Breast epithelium (tissue), 4 donors: ENCODE measurements at regions not wholly inside any gene's neighbourhood (a gene's known extent, or its start where the extent isn't known, plus 50 kb on each side); places are given as distances from the start of the nearest gene placed in this dataset.
"Not testable (repeated sequence)": the region's sequence is repeated elsewhere in the genome, so short reads cannot be mapped to it uniquely, and the experiment has no call there.

ENCODE experiments used
- DNase-seq, 2 donors: peaks; one replicate each; pipeline ENCODE4 v3.0.0-alpha.2; 2019; ENCODE audit warnings: low spot score in 2 of 2
- H3K27ac ChIP-seq, 2 donors: fragments of 200-600 bp; sonication (generic) in 1 of 2; one replicate each; pipeline ENCODE4 v1.5.1; 2016 to 2019; ENCODE audit warnings: mild to moderate bottlenecking in 1 of 2
- H3K27me3 ChIP-seq, 2 donors: fragments of 200-600 bp; sonication (generic) in 1 of 2; one replicate each; pipeline versions ENCODE4 v1.5.1 to v1.6.0; 2017 to 2019; ENCODE audit warnings: control low read depth in 1 of 2, mild to moderate bottlenecking in 1 of 2
- H3K36me3 ChIP-seq: fragments of 200-600 bp; one replicate; pipeline ENCODE4 v1.5.1; 2019
- H3K4me1 ChIP-seq, 2 donors: fragments of 200-600 bp; sonication (generic); one replicate each; pipeline ENCODE4 v1.5.1; 2016 to 2019; ENCODE audit warnings: control low read depth in 1 of 2
- H3K4me3 ChIP-seq, 3 donors: fragments of 200-600 bp; sonication (generic); 1 replicate in 2 of 3; 2 replicates in 1 of 3; pipeline ENCODE4 v1.5.1; 2016 to 2019; ENCODE audit warnings: mild to moderate bottlenecking in 3 of 3, moderate library complexity in 2 of 3
- H3K9me3 ChIP-seq, 2 donors: fragments of 200-600 bp; sonication (generic) in 1 of 2; one replicate each; pipeline ENCODE4 v1.5.1; 2016 to 2019; ENCODE audit warnings: control low read depth in 1 of 2
- CTCF ChIP-seq, 3 donors: fragments of 450-650 bp; IDR thresholded peaks; one replicate each; pipeline ENCODE4 v1.5.1; 2016 to 2017; ENCODE audit warnings: antibody characterized with exemption in 3 of 3, mild to moderate bottlenecking in 3 of 3, moderate library complexity in 3 of 3
- POLR2A ChIP-seq: fragments of 450-650 bp; IDR thresholded peaks from one replicate; pipeline ENCODE4 v1.6.1; 2016; ENCODE audit warnings: antibody characterized with exemption, mild to moderate bottlenecking, moderate library complexity
- POLR2AphosphoS5 ChIP-seq, 3 donors: sonication (generic); formaldehyde crosslinking; IDR thresholded peaks; one replicate each; pipeline ENCODE4 v1.6.1; 2017; ENCODE audit warnings: antibody characterized with exemption in 3 of 3
- intact Hi-C: fragments of 100-400 bp; cut with DNase I; formaldehyde crosslinking; loops from one replicate; pipeline ENCODE4 v1.15.1; 2023; ENCODE audit warnings: low total_unique reads

- Histone ChIP-seq H3K4me3 (no peak overlapping the region), H3K27me3 (no peaks in the 10 kb centered on the region), H3K9me3 (no peaks in the 10 kb centered on the region), H3K36me3 (no peaks in the 10 kb centered on the region), H3K4me1 (no peaks in the 10 kb centered on the region), H3K27ac (no peak overlapping the region)
- TF ChIP-seq POLR2A = no peak
- no peak for TF ChIP-seq POLR2AphosphoS5 (IDR thresholded peaks at IDR 0.05)
- TF ChIP-seq CTCF (IDR thresholded peaks at IDR 0.05) = no peak
- intact Hi-C loops = no loop called here
- DNase-seq = peak in 1 of 2 donors; percentile 7
Measured at GRCh38 chr10:124322191-124322980, 96.3 kb downstream of the OAT start.

- Histone ChIP-seq H3K27ac (no peak overlapping the region), H3K4me1 (no peaks in the 10 kb centered on the region), H3K36me3 (no peaks in the 10 kb centered on the region), H3K27me3 (no peaks in the 10 kb centered on the region), H3K9me3 (no peaks in the 10 kb centered on the region), H3K4me3 (no peak overlapping the region)
- no peak for TF ChIP-seq POLR2A
- no peak for TF ChIP-seq CTCF (IDR thresholded peaks at IDR 0.05)
- TF ChIP-seq POLR2AphosphoS5 (IDR thresholded peaks at IDR 0.05) = no peak
- intact Hi-C loops = loop anchor here (1.0 kb wide), 1 partner anchor 46 kb away; no protein-coding TSS in a partner anchor
- no peak for DNase-seq
Measured at GRCh38 chr10:124321433-124322089, 97.2 kb downstream of the OAT start.

GRCh38 chr10:124320778-124321432 lies 97.8 kb downstream of the OAT start:
- no peak overlapping the region for H3K4me3 ChIP-seq
- TF ChIP-seq CTCF (IDR thresholded peaks at IDR 0.05) = no peak
- no peak for TF ChIP-seq POLR2AphosphoS5 (IDR thresholded peaks at IDR 0.05)
- TF ChIP-seq POLR2A = no peak
- H3K27ac ChIP-seq = no peak overlapping the region
- H3K4me1 ChIP-seq = no peaks in the 10 kb centered on the region
- H3K27me3 ChIP-seq = no peaks in the 10 kb centered on the region
- intact Hi-C loops = loop anchor here (1.0 kb wide), 1 partner anchor 46 kb away; no protein-coding TSS in a partner anchor
- no peaks in the 10 kb centered on the region for H3K36me3 ChIP-seq
- DNase-seq = no peak
- no peaks in the 10 kb centered on the region for H3K9me3 ChIP-seq

- no peaks in the 10 kb centered on the region for H3K4me1 ChIP-seq
- no peak for TF ChIP-seq CTCF (IDR thresholded peaks at IDR 0.05)
- no peak for TF ChIP-seq POLR2AphosphoS5 (IDR thresholded peaks at IDR 0.05)
- TF ChIP-seq POLR2A = no peak
- no peaks in the 10 kb centered on the region for H3K36me3 ChIP-seq
- DNase-seq = no peak
- no peak overlapping the region for H3K27ac ChIP-seq
- intact Hi-C loops = no loop called here
- no peaks in the 10 kb centered on the region for H3K27me3 ChIP-seq
- H3K9me3 ChIP-seq = no peaks in the 10 kb centered on the region
- H3K4me3 ChIP-seq = no peak overlapping the region
Measured at GRCh38 chr10:124319926-124320391, 98.8 kb downstream of the OAT start.

GRCh38 chr10:124319520-124319919 lies 99.2 kb downstream of the OAT start:
- not testable (repeated sequence) for H3K9me3 ChIP-seq

More at GRCh38 chr10:124319520-124319919, 99.2 kb downstream of the OAT start:
- H3K4me1 ChIP-seq, H3K36me3 ChIP-seq, H3K4me3 ChIP-seq, H3K27ac ChIP-seq, H3K27me3 ChIP-seq, DNase-seq, intact Hi-C loops: not testable (repeated sequence)
